IMR-90 (cell line): ENCODE measurements at regions not wholly inside any gene's neighbourhood (a gene's known extent, or its start where the extent isn't known, plus 50 kb on each side); places are given as distances from the start of the nearest gene placed in this dataset.

Source experiments
- ATAC-seq: fragments of 200-7000 bp; cut with Tn5 transposase; 2 replicates; pipeline ENCODE4 v1.9.1; 2020; ENCODE audit warnings: low read depth, mild to moderate bottlenecking, moderate library complexity
- BruUV-seq: library from RNA; stranded (reverse); fragments of 400-500 nt; replicated peaks from 2 replicates; lab custom pipeline; 2021; lab: Mats Ljungman, UMichigan
- CTCF ChIA-PET: fragments of 300-600 bp; formaldehyde crosslinking; extraction: SDS; loops from one replicate; lab custom pipeline; 2021; ENCODE audit warnings: antibody characterized with exemption; lab: Yijun Ruan, JAX
- POLR2A ChIA-PET: fragments of 300-600 bp; sonication (Branson Sonifier 250); formaldehyde crosslinking; loops from one replicate; lab custom pipeline; 2022; ENCODE audit warnings: antibody characterized with exemption; ENCODE audit not compliant: unreplicated experiment; lab: Charles Lee
- DNase-seq: peaks from one replicate; pipeline ENCODE4 v3.0.0; 2013
- H2AFZ ChIP-seq: replicated peaks from 2 replicates; pipeline ENCODE3; 2013; ENCODE audit warnings: low read length, mild to moderate bottlenecking; ENCODE audit not compliant: poor library complexity
- H2AK5ac ChIP-seq: 2 replicates; pipeline ENCODE4 v1.6.1; 2013; ENCODE audit warnings: low read depth, low read length, inconsistent platforms
- H2AK9ac ChIP-seq: replicated peaks from 2 replicates; pipeline ENCODE3; 2013; ENCODE audit warnings: mild to moderate bottlenecking, low read depth, low read length, moderate library complexity; ENCODE audit not compliant: poor library complexity
- H2BK120ac ChIP-seq: 2 replicates; pipeline ENCODE4 v1.6.1; 2013; ENCODE audit warnings: low read depth, low read length, inconsistent platforms
- H2BK15ac ChIP-seq: 3 replicates; pipeline ENCODE4 v1.6.1; 2013; ENCODE audit warnings: low read depth, low read length, inconsistent platforms
- H2BK20ac ChIP-seq: 2 replicates; pipeline ENCODE4 v1.6.1; 2013; ENCODE audit warnings: low read depth, mild to moderate bottlenecking, inconsistent platforms, low read length, moderate library complexity
- H2BK5ac ChIP-seq: 2 replicates; pipeline ENCODE4 v1.6.1; 2013; ENCODE audit warnings: mild to moderate bottlenecking, low read depth, low read length, inconsistent platforms; ENCODE audit not compliant: poor library complexity, severe bottlenecking
- H3K14ac ChIP-seq: replicated peaks from 2 replicates; pipeline ENCODE4 v1.6.1; 2013; ENCODE audit warnings: low read depth, low read length, inconsistent platforms
- H3K18ac ChIP-seq: 2 replicates; pipeline ENCODE4 v1.6.1; 2013; ENCODE audit warnings: low read depth, low read length, control low read depth
- H3K23ac ChIP-seq: 2 replicates; pipeline ENCODE4 v1.6.1; 2013; ENCODE audit warnings: low read depth, low read length, inconsistent platforms
- H3K27ac ChIP-seq: 2 replicates; pipeline ENCODE4 v1.5.1; 2013; ENCODE audit warnings: mild to moderate bottlenecking, control low read depth, low read length; ENCODE audit not compliant: insufficient read depth
- H3K27me3 ChIP-seq: 2 replicates; pipeline ENCODE4 v1.6.1; 2013; ENCODE audit warnings: low read length; ENCODE audit not compliant: control insufficient read depth, insufficient read depth
- H3K36me3 ChIP-seq: 2 replicates; pipeline ENCODE4 v1.6.1; 2013; ENCODE audit warnings: low read length, mixed read lengths; ENCODE audit not compliant: control insufficient read depth, insufficient read depth
- H3K4ac ChIP-seq: 2 replicates; pipeline ENCODE4 v1.6.1; 2013; ENCODE audit warnings: low read depth, low read length, inconsistent platforms
- H3K4me1 ChIP-seq: 2 replicates; pipeline ENCODE4 v1.6.1; 2013; ENCODE audit warnings: low read length, mixed read lengths; ENCODE audit not compliant: control insufficient read depth, insufficient read depth
- H3K4me2 ChIP-seq: 2 replicates; pipeline ENCODE4 v1.6.1; 2013; ENCODE audit warnings: low read depth, mild to moderate bottlenecking, control low read depth, low read length, moderate library complexity
- H3K4me3 ChIP-seq: 2 replicates; pipeline ENCODE4 v1.5.1; 2013; ENCODE audit warnings: low read depth, mild to moderate bottlenecking, control low read depth, low read length, moderate library complexity; ENCODE audit not compliant: insufficient read depth
- H3K56ac ChIP-seq: 2 replicates; pipeline ENCODE4 v1.6.1; 2013; ENCODE audit warnings: low read length, inconsistent platforms; ENCODE audit not compliant: insufficient read depth; ENCODE audit errors: extremely low read depth
- H3K79me1 ChIP-seq, 2 experiments: 2 replicates each; pipeline ENCODE4 v1.6.1; 2013; ENCODE audit warnings: low read length in 2 of 2, inconsistent platforms in 1 of 2, low read depth in 1 of 2
- H3K9ac ChIP-seq: 2 replicates; pipeline ENCODE4 v1.6.1; 2013; ENCODE audit warnings: low read depth, low read length, control low read depth
- H3K9me1 ChIP-seq: 2 replicates; pipeline ENCODE4 v1.6.1; 2013; ENCODE audit warnings: low read length, inconsistent platforms; ENCODE audit not compliant: insufficient read depth
- H3K9me3 ChIP-seq: 2 replicates; pipeline ENCODE4 v1.6.1; 2013; ENCODE audit warnings: low read length; ENCODE audit not compliant: control insufficient read depth, insufficient read depth
- H4K20me1 ChIP-seq: 2 replicates; pipeline ENCODE4 v1.6.1; 2013; ENCODE audit warnings: low read length, inconsistent platforms; ENCODE audit not compliant: insufficient read depth
- H4K5ac ChIP-seq: 2 replicates; pipeline ENCODE4 v1.6.1; 2013; ENCODE audit warnings: mild to moderate bottlenecking, low read depth, low read length, control low read depth
- H4K8ac ChIP-seq, 2 experiments: 2 replicates each; pipeline ENCODE4 v1.6.1; 2013; ENCODE audit warnings: low read depth in 2 of 2, low read length in 2 of 2, control low read depth in 1 of 2, inconsistent platforms in 1 of 2
- H4K91ac ChIP-seq: 2 replicates; pipeline ENCODE4 v1.6.1; 2013; ENCODE audit warnings: low read depth, low read length, inconsistent platforms; ENCODE audit not compliant: insufficient read depth
- FOS ChIP-seq: fragments of 150-350 bp; IDR thresholded peaks from 2 replicates; pipeline ENCODE4 v1.6.1; 2016; ENCODE audit warnings: low read depth, low read length
- RCOR1 ChIP-seq: IDR thresholded peaks from 2 replicates; pipeline ENCODE4 v1.6.1; 2012; ENCODE audit warnings: mild to moderate bottlenecking, low read length, improper control_type of control experiment; ENCODE audit not compliant: insufficient replicate concordance
- WGBS, 2 experiments: methylation state at CpG; one replicate each; pipeline versions ENCODE4 v1.1.5 to v1.1.7; 2013; ENCODE audit warnings: missing lambda C conversion rate in 2 of 2; ENCODE audit not compliant: insufficient read length in 1 of 2; ENCODE audit errors: extremely low coverage in 2 of 2; 5-methylcytosine and 5-hydroxymethylcytosine counted together
- dilution Hi-C: fragments of 300-500 bp; cut with HindIII; formaldehyde crosslinking; loops from one replicate; pipeline ENCODE4 v1.14.3; 2018; ENCODE audit warnings: low sequenced_read_pairs; ENCODE audit not compliant: unreplicated experiment
- in situ Hi-C: fragments of 300-500 bp; cut with MboI; formaldehyde crosslinking; loops from 3 replicates; pipeline ENCODE4 v1.14.3; 2019; ENCODE audit warnings: low sequenced_read_pairs, inconsistent platforms, mixed read lengths
- intact Hi-C: fragments of 100-400 bp; cut with micrococcal nuclease; formaldehyde crosslinking; loops from 2 replicates; pipeline ENCODE4 v1.10.0; 2022
- TF ChIP-seq, protein P1 (sequence below): fragments of 150-350 bp; IDR thresholded peaks from 2 replicates; pipeline ENCODE4 v1.6.1; 2017; ENCODE audit warnings: mild to moderate bottlenecking, antibody characterized with exemption, low read length, low read depth

DNA sequence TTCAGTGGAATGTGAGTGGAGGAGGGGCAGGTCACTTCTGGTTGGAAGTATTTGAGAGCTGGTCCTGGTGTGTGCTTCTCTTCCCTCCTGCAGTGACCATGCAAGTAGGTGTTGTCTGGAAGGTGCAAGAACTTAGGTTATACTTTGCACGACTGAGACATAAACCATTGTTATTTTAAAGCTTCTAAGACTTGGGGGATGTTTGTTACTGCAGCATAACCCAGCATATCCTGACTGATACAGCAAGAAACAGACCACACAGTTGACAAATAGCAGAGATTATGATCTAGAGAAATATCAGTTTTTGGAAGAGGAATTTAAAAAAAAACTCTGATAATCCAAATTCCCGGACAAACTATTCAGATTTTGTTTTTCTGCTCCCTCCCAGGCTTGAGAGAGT is 130.8 kb downstream of the ACTR3 start:
- Histone ChIP-seq H2AK5ac (no peak overlapping the region), H2BK15ac (no peak overlapping the region), H3K4me2 (no peak overlapping the region), H2BK20ac (no peak overlapping the region), H3K79me1 (no peaks in the 10 kb centered on the region), H3K36me3 (no peaks in the 10 kb centered on the region), H4K20me1 (no peaks in the 10 kb centered on the region), H4K8ac (no peak overlapping the region), H3K56ac (no peak overlapping the region), H3K4ac (no peak overlapping the region), H3K18ac (no peak overlapping the region), H3K27ac (no peak overlapping the region), H2BK5ac (no peak overlapping the region), H4K91ac (no peak overlapping the region), H3K14ac (no peak overlapping the region), H3K27me3 (peaks cover 3% of the 10 kb centered on the region; the same call in 1 of the 2 replicates), H3K9ac (no peak overlapping the region), H4K5ac (no peak overlapping the region), H3K4me3 (no peak overlapping the region), H3K4me1 (no peaks in the 10 kb centered on the region; the same call in 1 of the 2 replicates), H3K9me1 (no peaks in the 10 kb centered on the region), H3K23ac (no peak overlapping the region), H2AK9ac (no peak overlapping the region), H2AFZ (no peak overlapping the region), H3K9me3 (peaks cover 2% of the 10 kb centered on the region; the same call in 1 of the 2 replicates), H2BK120ac (no peak overlapping the region)
- intact Hi-C loops, result no loop called here
- CTCF ChIA-PET, result no interaction called here
- WGBS, 2 experiments, result no CpG with 5 or more reads among the region's 2 CpGs
- ATAC-seq (no peak), DNase-seq (no peak)
- dilution Hi-C loops, result no loop called here
- POLR2A ChIA-PET, result no interaction called here
- in situ Hi-C loops, result no loop called here
- BruUV-seq, result no TSS peak
- TF ChIP-seq RCOR1 (no peak), FOS (no peak)
- TF ChIP-seq, protein P1, sequence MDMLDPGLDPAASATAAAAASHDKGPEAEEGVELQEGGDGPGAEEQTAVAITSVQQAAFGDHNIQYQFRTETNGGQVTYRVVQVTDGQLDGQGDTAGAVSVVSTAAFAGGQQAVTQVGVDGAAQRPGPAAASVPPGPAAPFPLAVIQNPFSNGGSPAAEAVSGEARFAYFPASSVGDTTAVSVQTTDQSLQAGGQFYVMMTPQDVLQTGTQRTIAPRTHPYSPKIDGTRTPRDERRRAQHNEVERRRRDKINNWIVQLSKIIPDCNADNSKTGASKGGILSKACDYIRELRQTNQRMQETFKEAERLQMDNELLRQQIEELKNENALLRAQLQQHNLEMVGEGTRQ, result no peak
